Stimulated activated CD8-positive, alpha-beta memory T cell treated with anti-CD3 and anti-CD28 coated beads, Interleukin-4, amount 100 ng/mL, for 24 hours (primary cell): ENCODE measurements at regions not wholly inside any gene's neighbourhood (a gene's known extent, or its start where the extent isn't known, plus 50 kb on each side); places are given as distances from the start of the nearest gene placed in this dataset.

Source experiments
- DNase-seq: peaks from one replicate; pipeline ENCODE4 v3.0.0-alpha.2; 2020; ENCODE audit warnings: low read depth

DNA sequence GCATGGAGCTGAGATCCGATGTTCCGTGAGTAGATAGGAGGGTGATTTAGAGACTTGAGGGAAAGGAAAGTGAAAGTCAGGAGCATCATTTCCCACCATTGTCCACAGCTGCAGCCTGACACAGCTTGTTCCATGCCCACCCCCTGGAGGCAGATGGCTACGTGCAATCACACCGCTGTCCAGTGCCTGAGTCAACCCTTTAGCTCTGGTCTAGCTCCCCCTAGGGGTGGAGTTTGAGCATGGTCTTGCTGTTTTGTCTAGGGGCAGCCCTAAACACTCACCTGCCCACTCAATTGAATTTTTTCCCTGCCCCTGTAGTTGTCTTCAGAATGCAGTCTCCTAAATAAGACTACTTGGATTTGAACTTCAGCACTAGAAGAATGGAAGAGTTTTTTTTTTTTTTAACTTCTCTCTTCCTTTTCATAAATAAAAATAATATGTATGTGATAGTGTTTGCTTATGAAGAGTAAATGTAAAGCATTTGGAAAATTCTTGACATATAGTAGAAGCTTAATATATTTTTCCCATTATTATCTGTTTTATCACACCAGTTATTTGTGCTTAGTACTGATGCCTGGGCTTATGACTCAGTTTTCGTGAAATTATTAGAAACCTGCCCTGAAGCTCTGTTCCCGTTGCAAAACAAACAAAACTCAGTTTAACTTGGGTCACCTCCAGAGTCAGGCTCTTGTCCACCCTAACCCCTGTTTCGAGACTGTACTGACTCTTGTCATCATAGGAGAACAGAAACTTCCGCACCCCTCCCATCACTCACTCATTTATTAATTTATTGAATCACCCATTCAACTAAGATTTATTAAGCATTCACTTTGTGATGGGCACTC, 814.8 kb downstream of the MAFB start:
- DNase-seq = no peak

DNA sequence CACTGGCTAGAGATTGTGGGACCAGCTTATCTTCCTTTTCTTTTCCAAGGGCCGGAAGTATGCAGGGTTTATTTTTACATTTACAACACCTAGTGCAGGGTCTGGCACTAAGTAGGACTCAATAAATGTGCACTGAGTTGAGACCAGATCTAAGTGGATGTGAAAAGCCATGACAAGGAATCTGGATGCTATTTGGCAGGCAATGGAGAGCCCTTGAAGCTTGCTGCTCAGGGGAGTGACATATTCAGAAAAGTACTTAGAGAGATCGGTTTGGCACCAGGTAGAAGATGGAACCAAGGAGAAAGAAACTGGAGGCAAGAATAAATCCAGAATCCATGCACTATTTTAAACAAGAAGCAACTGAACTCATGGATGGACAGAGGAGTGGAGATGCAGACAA, 815.8 kb downstream of the MAFB start:
- DNase-seq = no peak

DNA sequence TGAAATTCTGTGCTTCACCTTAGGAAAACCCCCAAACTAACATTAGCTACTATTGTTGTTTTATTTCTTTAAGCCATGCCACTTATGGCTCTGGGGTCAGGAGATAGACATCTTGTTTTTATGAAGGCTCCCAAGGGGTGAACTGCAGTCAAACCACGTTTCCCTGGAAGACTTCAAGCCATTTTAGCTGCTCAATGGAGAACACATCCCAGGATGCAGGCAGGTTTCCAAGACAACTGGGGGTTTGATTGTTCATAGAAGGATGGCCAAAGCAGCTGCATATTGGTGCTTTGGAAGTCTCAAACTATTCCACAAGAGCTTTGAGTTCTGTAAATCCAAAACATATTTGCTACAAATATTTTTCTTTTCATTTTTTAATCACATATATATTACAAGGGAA, 818.0 kb downstream of the MAFB start:
- no peak for DNase-seq

DNA sequence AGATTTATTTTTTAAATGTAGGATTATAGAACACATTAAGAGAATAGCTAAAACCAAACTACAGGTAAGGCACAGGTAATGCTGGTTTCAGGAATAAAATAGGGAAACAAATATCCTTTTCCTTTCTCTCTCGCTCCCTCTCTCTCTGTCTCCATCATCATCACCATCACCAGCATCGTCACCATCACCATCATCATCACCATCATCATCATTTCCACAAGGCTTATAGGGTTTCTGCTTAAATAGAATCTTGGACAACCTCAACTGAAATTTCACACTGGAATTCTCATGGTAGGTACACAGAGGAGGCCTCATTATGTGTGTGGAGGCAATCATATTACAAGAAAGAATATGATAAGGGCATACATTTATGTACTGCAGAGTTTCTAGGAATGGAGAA, 823.6 kb downstream of the MAFB start:
- no peak for DNase-seq

DNA sequence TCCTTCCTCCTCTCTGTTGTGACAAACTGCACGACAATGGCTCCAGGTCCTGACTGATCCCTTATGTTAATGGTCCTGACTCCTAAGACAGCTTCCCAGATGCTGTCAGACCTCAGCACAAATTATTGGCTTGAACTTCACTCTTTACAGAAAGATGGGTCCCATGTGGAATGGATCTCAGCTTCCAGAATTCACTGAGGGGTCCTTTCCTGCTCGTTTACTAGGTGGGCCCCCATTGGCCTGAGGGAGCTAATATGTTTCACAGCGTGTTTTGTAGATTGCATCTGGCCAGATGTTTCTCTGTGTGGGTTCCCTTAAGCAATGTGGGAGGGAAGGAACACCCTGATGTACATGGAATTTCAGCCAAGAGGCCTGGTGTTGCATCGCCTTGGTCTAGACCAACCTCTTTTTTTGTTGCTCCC, 826.6 kb downstream of the MAFB start:
- no peak for DNase-seq

DNA sequence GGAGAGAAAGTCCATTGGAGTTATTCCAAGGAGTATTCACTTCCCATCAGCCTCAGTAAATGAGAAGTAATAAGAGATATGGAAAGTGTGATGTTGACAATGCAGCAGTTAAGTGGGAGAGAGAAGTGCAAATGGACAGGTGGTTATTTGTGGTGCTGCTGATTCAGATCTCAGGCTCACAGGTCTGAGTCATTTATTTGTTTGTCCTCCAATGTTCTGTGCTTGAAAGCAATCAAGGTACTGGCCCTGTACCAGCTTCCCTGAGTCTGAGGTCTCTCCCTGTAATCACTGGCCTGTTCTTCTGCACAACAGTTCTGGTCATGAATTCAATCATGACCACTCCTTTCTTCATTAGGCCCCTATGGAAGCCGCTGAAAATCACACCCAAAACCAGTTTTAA, 827.7 kb downstream of the MAFB start:
- DNase-seq = no peak

DNA sequence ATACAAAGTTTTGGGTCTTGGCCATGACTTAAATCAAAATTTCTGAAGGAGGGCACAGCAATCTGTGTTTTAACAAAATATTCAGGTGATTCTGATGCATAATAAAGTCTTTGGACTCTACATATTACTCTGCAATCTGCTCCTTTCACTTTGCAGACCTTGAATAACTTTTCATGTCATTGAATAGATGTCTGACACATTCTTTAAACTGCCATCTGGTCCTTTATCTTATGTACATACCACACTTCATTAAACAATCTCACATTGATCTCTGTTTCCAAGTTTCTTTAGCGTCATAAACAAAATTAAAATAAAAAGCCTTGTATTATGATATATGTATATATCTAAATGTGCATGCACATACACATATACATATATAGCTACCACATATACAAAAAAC, 831.2 kb downstream of the MAFB start:
- DNase-seq = no peak

DNA sequence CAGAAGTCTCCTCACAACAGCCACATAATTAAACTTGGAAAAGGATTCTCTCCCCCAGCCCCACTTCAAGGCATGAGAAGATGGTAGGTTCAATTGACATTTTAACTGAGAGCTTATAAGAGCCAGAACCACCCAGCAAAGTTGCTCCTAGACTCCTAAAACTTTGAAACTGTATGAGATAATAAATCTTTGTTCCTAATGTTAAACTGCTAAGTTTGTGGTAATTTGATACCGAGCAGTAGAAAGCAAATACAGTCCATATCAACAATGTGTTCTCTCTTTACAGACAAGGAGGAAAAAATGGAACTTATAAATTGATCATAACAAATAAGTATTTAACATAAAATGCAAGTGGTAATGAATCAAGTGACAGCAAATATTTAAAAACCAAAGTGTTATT, 831.8 kb downstream of the MAFB start:
- no peak for DNase-seq

DNA sequence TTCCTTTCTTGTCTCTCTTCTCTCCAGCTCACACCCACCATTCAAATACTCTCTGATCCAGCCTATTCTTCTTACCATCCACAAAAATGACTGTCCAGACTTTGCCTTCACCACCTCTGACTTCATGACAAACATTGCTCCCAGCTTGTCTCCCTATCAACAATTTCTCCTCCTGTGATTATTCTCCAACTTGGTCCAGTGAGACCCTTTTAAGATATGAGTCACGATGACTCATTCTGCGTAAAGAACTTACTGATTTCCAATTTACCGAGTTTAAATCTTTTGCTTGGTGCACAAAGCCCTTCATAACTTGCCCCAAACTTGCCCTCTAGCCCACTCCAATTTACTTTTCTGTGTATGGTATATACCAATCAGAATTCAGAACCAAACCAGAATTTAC, 833.2 kb downstream of the MAFB start:
- DNase-seq = no peak

DNA sequence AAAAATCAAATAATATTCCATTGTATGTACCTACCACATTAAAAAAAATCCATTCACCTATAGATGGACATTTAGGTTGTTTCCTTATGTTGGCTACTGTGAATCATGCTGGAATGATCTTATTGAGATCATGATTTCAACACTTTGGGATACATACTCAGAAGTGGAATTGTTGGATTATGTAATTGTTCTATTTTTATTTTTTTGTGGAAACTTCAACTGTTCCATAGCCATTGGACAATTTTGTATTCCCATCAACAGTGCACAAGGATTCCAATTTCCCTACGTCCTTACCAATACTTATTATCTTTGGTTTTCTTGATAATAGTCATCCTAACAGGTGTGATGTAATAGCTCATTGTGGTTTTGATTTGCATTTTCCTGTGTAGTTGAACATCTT, 834.0 kb downstream of the MAFB start:
- DNase-seq = no peak

DNA sequence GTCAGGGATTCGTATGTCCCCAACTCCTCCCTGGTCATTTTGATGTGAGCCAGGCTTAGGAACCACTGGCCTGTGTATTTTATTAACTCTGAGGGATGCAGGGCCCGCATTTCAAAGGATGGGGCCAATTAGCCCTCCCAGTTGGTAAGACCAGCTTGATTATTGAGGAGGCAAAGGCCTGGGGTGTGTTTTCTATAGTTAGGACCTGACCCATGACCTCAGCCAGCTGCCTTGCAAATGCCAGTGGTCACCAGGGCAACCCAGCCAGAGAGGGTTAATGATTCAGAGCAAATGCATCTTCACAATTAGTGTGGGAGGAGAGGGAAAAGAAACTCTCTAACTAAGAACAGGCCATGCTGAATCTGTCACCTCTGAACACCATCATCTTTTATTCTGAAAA, 835.4 kb downstream of the MAFB start:
- no peak for DNase-seq

DNA sequence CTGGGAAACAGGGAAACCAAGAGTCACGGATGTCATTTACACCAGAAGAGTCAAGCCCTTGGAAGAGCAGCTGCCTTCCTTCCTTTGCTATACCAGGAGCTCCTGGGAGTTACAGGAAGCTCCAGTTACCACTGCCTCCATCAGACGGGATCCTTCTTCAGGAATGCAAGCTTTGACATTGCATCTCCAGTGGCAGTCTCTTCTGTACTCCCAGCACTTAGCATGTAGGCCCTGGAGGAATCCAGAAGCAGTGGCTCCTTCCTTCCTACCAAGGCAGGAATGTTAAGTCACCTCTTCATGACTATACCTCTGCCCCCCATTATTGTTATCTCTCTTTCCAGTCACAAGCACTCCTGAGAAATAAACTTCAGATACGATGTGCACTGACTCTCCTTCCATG, 836.0 kb downstream of the MAFB start:
- DNase-seq = no peak

DNA sequence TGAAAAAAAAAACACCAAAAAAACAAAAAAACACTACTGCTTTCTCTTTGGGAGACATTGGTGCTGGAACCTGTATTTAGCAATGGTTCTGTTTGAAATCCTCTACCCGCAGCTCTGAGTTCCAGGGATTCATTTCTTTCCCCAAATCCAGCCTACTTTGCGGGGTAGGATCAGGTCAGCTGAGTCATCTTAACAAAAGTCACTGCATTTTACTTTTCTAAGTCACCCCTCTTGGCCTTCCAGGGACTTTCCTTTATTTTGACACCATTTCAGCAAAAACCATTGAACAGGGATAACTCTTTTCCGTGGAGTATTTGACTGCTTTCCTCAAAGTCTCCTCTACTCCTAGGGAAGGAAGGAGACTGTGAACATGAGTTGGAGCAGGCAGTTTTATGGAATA, 837.6 kb downstream of the MAFB start:
- no peak for DNase-seq

DNA sequence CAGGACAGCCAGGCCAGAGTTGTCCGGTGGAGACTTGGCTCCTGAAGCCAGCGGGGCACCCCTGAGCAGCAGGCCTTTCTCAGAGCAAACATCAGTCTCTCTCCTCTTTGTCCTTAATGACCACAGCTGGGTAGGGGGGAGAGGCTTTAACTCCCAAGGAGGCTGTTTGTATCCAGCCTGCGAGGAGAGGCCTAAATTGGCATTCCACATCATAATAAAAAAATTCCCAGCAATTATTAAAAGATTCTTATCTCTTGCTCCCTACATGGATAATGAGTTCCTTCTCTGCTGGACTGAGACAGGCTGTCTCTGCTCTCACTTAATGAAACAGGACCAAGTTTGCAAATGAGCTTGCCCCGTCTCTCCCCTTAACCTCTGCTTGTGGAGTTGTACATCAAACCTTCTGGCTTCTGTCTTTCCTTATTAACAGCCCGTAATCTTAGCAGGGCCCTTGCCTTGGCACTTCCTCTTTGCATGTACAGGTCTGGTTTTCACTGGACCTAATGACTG, 838.2 kb downstream of the MAFB start:
- no peak for DNase-seq

DNA sequence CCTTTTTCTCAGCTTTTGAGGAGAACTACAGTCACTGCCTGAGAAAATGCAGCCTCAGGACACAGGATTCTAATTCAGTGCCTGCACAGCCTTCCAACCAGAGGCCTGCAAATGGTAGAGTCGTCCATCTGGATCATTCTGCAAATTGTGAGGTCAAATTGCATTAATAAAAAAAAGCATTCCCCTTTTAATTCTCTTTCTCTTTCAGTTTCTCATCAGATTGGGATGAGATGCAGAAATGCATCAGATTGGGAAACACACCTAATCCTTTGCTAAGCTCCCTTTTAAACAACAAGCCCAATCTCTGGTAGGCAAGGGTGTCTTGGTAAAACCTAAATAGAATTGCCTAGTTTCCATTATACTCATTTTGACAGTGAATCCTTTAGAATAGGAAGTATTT, 838.8 kb downstream of the MAFB start:
- DNase-seq = no peak

DNA sequence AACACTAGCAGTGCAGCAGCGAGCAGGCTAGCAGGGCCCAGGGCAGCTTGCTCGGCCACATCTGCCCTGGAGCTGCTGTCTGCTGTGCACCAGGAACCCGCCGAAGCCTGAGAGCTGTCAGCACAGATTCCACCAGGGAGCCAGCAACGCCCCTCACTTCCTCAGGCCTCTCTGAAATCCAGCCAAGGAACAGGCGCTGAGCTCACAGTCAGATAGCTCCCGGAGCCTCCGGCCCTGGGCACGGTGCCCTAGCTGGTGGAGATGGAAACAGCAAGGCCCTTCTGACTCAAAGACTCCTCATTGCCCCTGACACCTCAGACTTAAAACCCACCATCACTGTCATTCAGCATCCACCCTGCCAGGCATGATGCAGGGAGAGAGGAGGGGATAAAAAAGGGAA, 839.4 kb downstream of the MAFB start:
- DNase-seq = no peak

DNA sequence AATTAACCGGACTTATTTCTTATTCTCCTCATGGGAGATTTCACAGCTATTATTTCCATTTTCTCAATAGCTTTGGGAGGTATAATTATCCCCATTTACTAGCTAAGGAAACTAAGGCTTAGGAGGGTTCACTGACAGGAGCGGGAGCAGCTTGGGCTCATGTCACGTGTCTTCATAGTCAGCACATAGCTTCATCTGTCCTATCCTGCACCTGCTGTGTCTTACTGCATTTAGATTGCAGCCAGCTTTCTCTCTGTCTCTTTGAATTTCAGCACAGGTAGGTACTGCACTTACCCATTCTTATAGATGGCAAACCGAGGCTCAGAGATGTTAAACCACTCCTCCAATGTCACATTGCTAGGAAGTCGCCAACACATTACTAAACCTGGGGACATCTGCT, 839.9 kb downstream of the MAFB start:
- DNase-seq = no peak

DNA sequence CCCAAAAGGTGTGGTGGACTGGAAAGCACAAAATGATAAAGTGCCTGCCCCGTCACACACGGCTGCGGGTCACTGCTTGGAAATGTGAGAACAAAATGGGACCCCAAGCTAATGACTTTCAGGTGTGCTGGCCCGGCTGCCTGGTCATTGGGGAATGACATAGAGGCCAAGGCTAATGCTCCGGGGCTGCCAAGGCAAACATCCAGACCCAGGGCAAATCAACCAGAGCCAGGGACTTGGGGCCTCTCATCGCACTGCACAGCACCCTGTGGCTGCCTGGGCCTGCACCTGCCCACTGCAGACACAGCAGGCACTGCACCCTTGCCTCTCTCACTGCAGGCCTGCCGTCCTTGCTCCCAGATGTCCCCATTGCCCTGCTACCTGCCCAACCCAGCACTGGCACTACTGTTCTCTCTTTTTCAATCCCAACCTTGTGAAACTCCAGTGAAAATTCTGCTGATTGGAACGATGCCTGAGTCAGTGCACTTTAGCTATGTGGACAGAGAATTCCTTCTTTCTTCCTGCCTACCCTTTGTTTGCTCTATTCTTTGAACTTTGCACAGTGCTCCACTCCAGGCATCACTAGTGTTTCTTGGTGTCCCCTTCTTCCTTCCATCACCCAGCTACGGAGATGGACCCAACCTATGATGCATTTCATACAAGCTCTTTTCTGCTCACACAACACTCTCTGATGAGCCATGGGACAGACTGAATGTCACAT, 849.5 kb downstream of the MAFB start:
- no peak for DNase-seq

DNA sequence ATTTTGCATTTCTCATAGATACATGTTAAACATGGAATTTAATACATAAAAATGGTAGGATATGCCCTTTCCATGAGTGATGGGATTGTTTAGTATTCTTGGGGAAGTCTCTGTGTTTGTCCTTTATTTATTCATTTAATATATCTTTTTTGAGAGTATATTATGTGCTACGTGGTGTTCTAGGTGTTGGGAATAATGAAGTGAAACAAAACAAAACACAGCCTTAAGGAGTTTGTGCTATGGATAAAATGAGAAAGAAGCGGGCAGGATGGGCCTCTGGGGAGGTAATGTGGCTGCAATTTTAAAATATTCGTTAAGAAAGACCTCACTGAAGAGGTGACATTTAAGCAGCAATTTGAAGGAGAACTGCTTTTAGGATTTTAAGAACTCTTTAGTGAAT, 851.5 kb downstream of the MAFB start:
- no peak for DNase-seq

DNA sequence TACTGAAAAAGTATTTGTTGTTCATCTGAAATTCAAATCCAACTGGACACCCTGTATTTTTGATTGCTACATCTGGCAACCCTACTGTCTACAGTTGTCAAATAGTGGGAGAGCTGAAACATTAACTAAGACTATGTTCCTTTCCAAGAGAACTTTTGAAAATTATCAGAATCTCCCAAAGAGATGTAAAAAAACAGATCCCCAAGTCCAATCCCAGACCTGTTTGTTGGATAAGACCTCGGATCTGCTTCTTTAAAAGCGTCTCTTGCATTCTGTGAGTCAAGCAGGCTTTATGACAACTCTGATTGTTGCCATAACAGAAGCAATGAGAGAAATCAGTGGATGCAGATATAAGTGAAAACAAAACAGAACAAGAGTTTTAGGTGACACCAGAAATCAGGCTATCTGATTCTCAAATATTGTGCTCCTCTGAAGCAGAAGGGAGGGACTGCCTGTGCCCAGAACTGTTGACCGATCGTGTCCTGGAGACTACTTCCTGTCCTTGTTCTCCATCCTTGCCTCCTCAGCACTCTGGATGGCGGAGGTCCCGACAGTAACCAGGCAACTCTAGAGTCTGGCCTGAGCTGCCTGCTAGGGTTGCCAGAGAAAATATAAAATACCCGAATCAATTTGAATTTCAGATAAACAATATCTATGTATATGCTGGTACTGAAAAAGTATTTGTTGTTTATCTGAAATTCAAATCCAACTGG, 853.8 kb downstream of the MAFB start:
- DNase-seq = no peak

DNA sequence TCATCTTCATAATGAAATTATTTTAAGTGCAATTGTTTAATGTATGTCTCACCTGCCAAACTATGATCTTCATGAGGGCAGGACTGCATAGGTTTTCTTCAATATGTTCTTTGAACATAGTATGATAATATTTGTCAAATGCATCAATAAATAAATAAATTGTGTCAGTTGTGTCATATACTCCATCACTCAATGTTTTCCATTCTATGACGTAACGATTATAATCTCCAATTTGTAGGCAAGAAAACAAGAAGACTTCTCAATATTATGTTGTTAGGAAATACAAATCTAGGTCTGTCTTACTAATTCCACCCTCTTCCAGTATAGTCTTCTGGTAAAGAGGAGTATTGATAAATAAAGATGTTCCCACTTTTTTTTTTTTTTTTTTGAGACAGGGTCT, 858.1 kb downstream of the MAFB start:
- DNase-seq = no peak

DNA sequence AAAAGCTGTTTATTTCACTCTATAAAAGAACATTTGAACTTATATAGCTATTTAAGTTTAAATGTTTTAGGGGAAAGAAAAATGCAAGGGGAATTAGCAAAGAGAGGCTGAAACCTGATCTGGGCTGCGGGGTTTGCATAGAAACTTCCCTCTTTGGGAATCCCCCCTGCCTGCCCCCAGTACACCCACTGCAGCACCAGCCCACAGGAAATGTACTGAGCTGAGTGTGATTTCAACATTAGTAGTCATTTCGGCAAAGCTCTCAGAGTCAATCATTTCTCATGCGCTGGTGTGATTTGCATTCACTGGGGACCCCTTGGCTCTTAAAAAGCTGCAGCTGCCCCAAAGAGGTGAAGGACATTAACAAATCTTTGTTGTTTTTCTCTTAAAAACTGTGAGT, 859.4 kb downstream of the MAFB start:
- no peak for DNase-seq

DNA sequence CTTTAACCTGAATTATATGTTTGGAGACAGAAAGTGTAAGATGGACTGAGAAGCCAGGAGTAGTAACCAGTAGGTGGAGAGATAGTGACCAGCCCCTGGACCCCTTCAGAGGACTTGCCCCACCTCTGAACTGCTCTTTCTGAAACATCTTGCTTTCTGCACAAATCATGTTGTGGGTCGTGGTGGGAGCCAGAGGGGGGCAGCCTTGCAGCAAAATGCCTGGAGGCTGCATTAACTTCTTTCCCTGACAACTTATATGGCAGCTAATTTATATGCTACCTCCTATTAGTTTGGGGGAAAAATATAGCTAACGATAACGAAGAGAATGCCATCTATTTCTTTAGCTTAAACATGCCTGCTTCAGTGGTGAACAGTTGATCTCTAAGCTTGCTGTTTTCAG, 859.8 kb downstream of the MAFB start:
- no peak for DNase-seq
